ENCODE measurements at regions not wholly inside any gene's neighbourhood (a gene's known extent, or its start where the extent isn't known, plus 50 kb on each side); places are given as distances from the start of the nearest gene placed in this dataset.
A peak's percentile ranks its signal among the peaks of the same experiment; 100 is the strongest.
"Not testable (repeated sequence)": the region's sequence is repeated elsewhere in the genome, so short reads cannot be mapped to it uniquely, and the experiment has no call there.

GRCh38 chr1:120544434-120544833 is 129.6 kb downstream of the NBPF8 start:
- not testable (repeated sequence) for DNase-seq (ENCODE audit: low read depth in 4 of 4, low spot score in 2 of 4)

GRCh38 chr1:120550335-120550734 is 135.5 kb downstream of the NBPF8 start:
- DNase-seq (ENCODE audit: low read depth in 4 of 4, low spot score in 2 of 4), result not testable (repeated sequence)

GRCh38 chr1:120552190-120552589 is 137.4 kb downstream of the NBPF8 start:
- not testable (repeated sequence) for DNase-seq (ENCODE audit: low read depth in 4 of 4, low spot score in 2 of 4)

GRCh38 chr1:120557605-120558302 is 142.9 kb downstream of the NBPF8 start:
- not testable (repeated sequence) for DNase-seq (ENCODE audit: low read depth in 4 of 4, low spot score in 2 of 4)

GRCh38 chr1:120558303-120559060 is 143.6 kb downstream of the NBPF8 start:
- peak; percentile 37 to 80 (median 61) for DNase-seq (ENCODE audit: low read depth in 4 of 4, low spot score in 2 of 4)

- DNase-seq (ENCODE audit: low read depth in 4 of 4, low spot score in 2 of 4), result not testable (repeated sequence)
Observed at GRCh38 chr1:120561767-120562166, 146.9 kb downstream of the NBPF8 start.

GRCh38 chr1:120565396-120565795 is 150.6 kb downstream of the NBPF8 start:
- DNase-seq (ENCODE audit: low read depth in 4 of 4, low spot score in 2 of 4), result not testable (repeated sequence)

- not testable (repeated sequence) for DNase-seq (ENCODE audit: low read depth in 4 of 4, low spot score in 2 of 4)
Observed at GRCh38 chr1:120567620-120568019, 152.8 kb downstream of the NBPF8 start.

GRCh38 chr1:120575201-120575600 is 148.5 kb upstream of the NBPF26 start:
- not testable (repeated sequence) for DNase-seq (ENCODE audit: low read depth in 4 of 4, low spot score in 2 of 4)

- DNase-seq (ENCODE audit: low read depth in 4 of 4, low spot score in 2 of 4), result not testable (repeated sequence)
Observed at GRCh38 chr1:120582135-120582534, 141.6 kb upstream of the NBPF26 start.

GRCh38 chr1:120586053-120586452 is 137.7 kb upstream of the NBPF26 start:
- DNase-seq (ENCODE audit: low read depth in 4 of 4, low spot score in 2 of 4), result not testable (repeated sequence)

- not testable (repeated sequence) for DNase-seq (ENCODE audit: low read depth in 4 of 4, low spot score in 2 of 4)
Observed at GRCh38 chr1:120588811-120589210, 134.9 kb upstream of the NBPF26 start.

GRCh38 chr1:120591774-120592173 is 132.0 kb upstream of the NBPF26 start:
- not testable (repeated sequence) for DNase-seq (ENCODE audit: low read depth in 4 of 4, low spot score in 2 of 4)

GRCh38 chr1:120592943-120593342 is 130.8 kb upstream of the NBPF26 start:
- DNase-seq (ENCODE audit: low read depth in 4 of 4, low spot score in 2 of 4), result not testable (repeated sequence)

- not testable (repeated sequence) for DNase-seq (ENCODE audit: low read depth in 4 of 4, low spot score in 2 of 4)
Observed at GRCh38 chr1:120593648-120594047, 130.1 kb upstream of the NBPF26 start.

- DNase-seq (ENCODE audit: low read depth in 4 of 4, low spot score in 2 of 4), result not testable (repeated sequence)
Observed at GRCh38 chr1:120598331-120598951, 125.3 kb upstream of the NBPF26 start.

- DNase-seq (ENCODE audit: low read depth in 4 of 4, low spot score in 2 of 4), result not testable (repeated sequence)
Observed at GRCh38 chr1:120599511-120599910, 124.2 kb upstream of the NBPF26 start.

GRCh38 chr1:120600442-120601041 is 123.2 kb upstream of the NBPF26 start:
- DNase-seq (ENCODE audit: low read depth in 4 of 4, low spot score in 2 of 4), result not testable (repeated sequence)

GRCh38 chr1:120607882-120608281 is 115.9 kb upstream of the NBPF26 start:
- not testable (repeated sequence) for DNase-seq (ENCODE audit: low read depth in 4 of 4, low spot score in 2 of 4)

GRCh38 chr1:120608314-120609014 is 115.3 kb upstream of the NBPF26 start:
- not testable (repeated sequence) for DNase-seq (ENCODE audit: low read depth in 4 of 4, low spot score in 2 of 4)

Data from left renal cortex interstitium (tissue), 4 donors.